Duodenal mucosa (tissue), 2 donors: ENCODE measurements at regions not wholly inside any gene's neighbourhood (a gene's known extent, or its start where the extent isn't known, plus 50 kb on each side); places are given as distances from the start of the nearest gene placed in this dataset.
A peak's percentile ranks its signal among the peaks of the same experiment; 100 is the strongest.
"Not testable (repeated sequence)": the region's sequence is repeated elsewhere in the genome, so short reads cannot be mapped to it uniquely, and the experiment has no call there.

Experiments
- H3K27ac ChIP-seq: one replicate; pipeline ENCODE4 v1.7.0; 2013; ENCODE audit warnings: low read depth, low read length
- H3K27me3 ChIP-seq, 2 donors: one replicate each; pipeline ENCODE4 v1.7.0; 2013; ENCODE audit warnings: low read length in 2 of 2, control low read depth in 1 of 2; ENCODE audit not compliant: insufficient read depth in 2 of 2, control insufficient read depth in 1 of 2
- H3K36me3 ChIP-seq, 2 donors: one replicate each; pipeline ENCODE4 v1.7.0; 2013; ENCODE audit warnings: low read length in 2 of 2, control low read depth in 1 of 2; ENCODE audit not compliant: insufficient read depth in 2 of 2, control insufficient read depth in 1 of 2
- H3K4me1 ChIP-seq, 2 donors: one replicate each; pipeline ENCODE4 v1.7.0; 2013; ENCODE audit warnings: low read length in 2 of 2, control low read depth in 1 of 2; ENCODE audit not compliant: insufficient read depth in 2 of 2, control insufficient read depth in 1 of 2
- H3K4me3 ChIP-seq, 2 donors: one replicate each; pipeline ENCODE4 v1.7.0; 2013; ENCODE audit warnings: low read length in 2 of 2, low read depth in 1 of 2
- H3K9ac ChIP-seq, 2 donors: one replicate each; pipeline ENCODE4 v1.7.0; 2013; ENCODE audit warnings: low read length in 2 of 2, low read depth in 1 of 2
- H3K9me3 ChIP-seq, 2 donors: one replicate each; pipeline ENCODE4 v1.7.0; 2013; ENCODE audit warnings: low read length in 2 of 2, control low read depth in 1 of 2; ENCODE audit not compliant: control insufficient read depth in 1 of 2

DNA sequence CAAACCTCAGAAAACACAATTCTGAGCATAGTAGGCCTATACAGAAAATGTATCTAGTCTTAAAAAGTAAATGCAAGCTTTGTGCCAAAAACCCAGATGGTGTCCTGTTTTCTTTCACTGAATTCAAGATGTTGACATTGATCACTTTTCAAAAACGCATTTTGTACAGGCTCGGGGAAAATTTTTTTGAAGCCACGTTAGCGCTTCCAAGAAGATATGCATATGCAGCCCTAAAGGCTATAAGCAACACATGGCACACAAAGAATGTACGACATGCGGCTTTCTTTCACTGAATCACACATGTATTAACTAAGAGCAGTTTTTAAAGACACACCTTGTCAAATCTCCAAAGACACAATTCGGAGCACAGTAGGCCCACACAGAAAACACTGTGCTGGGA, 115.4 kb downstream of the MRPL57 start:
- no peaks in the 10 kb centered on the region for H3K4me1 ChIP-seq
- no peaks in the 10 kb centered on the region for H3K36me3 ChIP-seq
- no peak overlapping the region for H3K9ac ChIP-seq
- H3K9me3 ChIP-seq: no peaks in the 10 kb centered on the region
- H3K27ac ChIP-seq: no peak overlapping the region
- H3K27me3 ChIP-seq: no peaks in the 10 kb centered on the region
- H3K4me3 ChIP-seq: no peak overlapping the region

GRCh38 chr13:21296991-21297390, 120.5 kb downstream of the MRPL57 start:
- H3K9ac ChIP-seq, H3K36me3 ChIP-seq: not testable (repeated sequence)
- H3K4me3 ChIP-seq: peak overlapping the region in 1 of 2 donors; percentile 89

GRCh38 chr13:21297447-21297846, 121.0 kb downstream of the MRPL57 start:
- H3K27me3 ChIP-seq: no peaks in the 10 kb centered on the region
- peak overlapping the region in 1 of 2 donors; percentile 61 for H3K9ac ChIP-seq
- no peaks in the 10 kb centered on the region for H3K36me3 ChIP-seq
- no peak overlapping the region for H3K27ac ChIP-seq
- no peaks in the 10 kb centered on the region for H3K9me3 ChIP-seq
- peak overlapping the region; percentile 89 to 95 for H3K4me3 ChIP-seq
- H3K4me1 ChIP-seq: peaks cover 0 to 16% of the 10 kb centered on the region in 2 donors

More at GRCh38 chr13:21296991-21297390, 120.5 kb downstream of the MRPL57 start:
- not testable (repeated sequence) for H3K27ac ChIP-seq, H3K27me3 ChIP-seq, H3K9me3 ChIP-seq
- peaks cover 0 to 16% of the 10 kb centered on the region in 2 donors for H3K4me1 ChIP-seq

DNA sequence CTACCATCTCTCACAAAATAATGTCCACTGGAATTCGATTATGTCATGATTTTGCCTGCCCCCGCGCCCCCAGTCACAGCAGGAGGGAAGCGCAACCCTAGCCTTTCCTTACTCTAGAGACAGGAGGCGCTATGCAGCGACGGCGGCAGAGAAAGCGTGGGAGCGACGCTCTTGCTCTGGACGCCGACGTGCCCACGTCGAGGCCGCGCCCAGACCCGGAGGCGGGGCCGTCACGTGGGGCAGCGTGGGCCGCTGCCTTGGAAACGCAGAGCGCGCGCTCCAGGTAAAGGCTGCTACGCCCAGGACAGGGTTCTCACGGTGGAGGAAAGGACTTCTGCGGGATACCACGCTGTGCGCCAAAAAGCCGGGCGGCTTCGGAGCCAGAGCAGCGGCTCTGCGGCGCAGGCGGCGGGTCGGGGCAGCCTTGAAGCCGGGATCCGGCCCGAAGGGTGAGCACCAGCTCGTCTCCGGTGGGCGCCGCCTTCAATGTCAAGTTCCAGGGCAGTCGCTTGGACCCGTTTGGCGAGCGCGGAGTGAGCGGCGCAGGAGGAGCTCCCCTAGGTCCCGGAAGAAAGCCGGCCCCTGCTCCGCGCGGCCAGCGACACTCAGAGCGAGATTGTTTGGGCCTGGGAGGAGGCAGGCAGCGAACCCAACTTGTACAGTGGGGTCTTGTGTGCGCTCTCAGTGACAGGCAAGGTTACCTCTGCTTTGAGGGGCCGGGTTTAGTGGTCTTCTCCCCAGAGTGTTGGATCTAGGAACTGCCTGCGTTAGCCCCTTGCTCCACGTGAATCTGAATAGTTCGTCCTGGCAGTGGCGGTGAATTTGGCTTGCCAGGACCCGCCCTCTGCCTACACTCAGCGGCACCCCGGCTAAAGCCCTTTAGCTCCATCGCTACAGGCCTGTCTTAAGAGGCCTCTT, 121.7 kb downstream of the MRPL57 start:
- Histone ChIP-seq H3K36me3 (peaks cover 0 to 4% of the 10 kb centered on the region in 2 donors), H3K27me3 (no peaks in the 10 kb centered on the region), H3K4me1 (peaks cover 0 to 16% of the 10 kb centered on the region in 2 donors), H3K27ac (peak overlapping the region; percentile 41), H3K9ac (peak overlapping the region; percentile 61 to 87), H3K9me3 (no peaks in the 10 kb centered on the region), H3K4me3 (peak overlapping the region; percentile 89 to 95)

- H3K36me3 ChIP-seq: peaks cover 0 to 10% of the 10 kb centered on the region in 2 donors
- no peak overlapping the region for H3K4me3 ChIP-seq
- no peak overlapping the region for H3K27ac ChIP-seq
- peaks cover 0 to 7% of the 10 kb centered on the region in 2 donors for H3K4me1 ChIP-seq
- H3K9ac ChIP-seq: no peak overlapping the region
- no peaks in the 10 kb centered on the region for H3K9me3 ChIP-seq
- no peaks in the 10 kb centered on the region for H3K27me3 ChIP-seq
These were observed 127.8 kb downstream of the MRPL57 start for GRCh38 chr13:21304256-21304655.

GRCh38 chr13:21306300-21307073, 130.0 kb downstream of the MRPL57 start:
- H3K27ac ChIP-seq, H3K9ac ChIP-seq, H3K27me3 ChIP-seq, H3K9me3 ChIP-seq, H3K36me3 ChIP-seq, H3K4me3 ChIP-seq, H3K4me1 ChIP-seq: not testable (repeated sequence)

- H3K9me3 ChIP-seq, H3K36me3 ChIP-seq, H3K9ac ChIP-seq, H3K4me3 ChIP-seq, H3K27ac ChIP-seq, H3K4me1 ChIP-seq, H3K27me3 ChIP-seq: not testable (repeated sequence)
These were observed 130.7 kb downstream of the MRPL57 start for GRCh38 chr13:21307158-21307557.

DNA sequence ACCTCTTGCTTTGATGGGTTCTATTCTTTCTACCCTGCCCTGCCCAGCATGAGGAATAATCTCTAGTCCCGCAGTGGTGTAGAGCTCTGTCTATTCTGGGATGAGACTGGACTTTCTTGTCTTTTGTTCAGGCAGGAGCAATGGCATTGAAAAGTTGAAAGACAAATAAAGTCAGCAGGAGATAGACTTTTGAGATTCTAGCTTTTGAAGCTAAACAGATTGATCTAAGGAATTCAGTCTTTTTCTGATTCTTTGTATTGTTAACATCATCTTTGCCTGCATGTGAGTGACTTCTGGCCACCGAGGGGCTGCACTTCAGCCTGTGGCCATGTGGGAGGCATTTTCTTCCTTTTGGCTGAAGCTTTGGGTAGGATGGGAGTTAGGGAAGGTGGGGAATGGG, 132.4 kb downstream of the MRPL57 start:
- no peaks in the 10 kb centered on the region for H3K27me3 ChIP-seq
- no peak overlapping the region for H3K9ac ChIP-seq
- H3K4me1 ChIP-seq: no peaks in the 10 kb centered on the region
- H3K27ac ChIP-seq: no peak overlapping the region
- no peaks in the 10 kb centered on the region for H3K9me3 ChIP-seq
- H3K36me3 ChIP-seq: peaks cover 0 to 7% of the 10 kb centered on the region in 2 donors
- no peak overlapping the region for H3K4me3 ChIP-seq

DNA sequence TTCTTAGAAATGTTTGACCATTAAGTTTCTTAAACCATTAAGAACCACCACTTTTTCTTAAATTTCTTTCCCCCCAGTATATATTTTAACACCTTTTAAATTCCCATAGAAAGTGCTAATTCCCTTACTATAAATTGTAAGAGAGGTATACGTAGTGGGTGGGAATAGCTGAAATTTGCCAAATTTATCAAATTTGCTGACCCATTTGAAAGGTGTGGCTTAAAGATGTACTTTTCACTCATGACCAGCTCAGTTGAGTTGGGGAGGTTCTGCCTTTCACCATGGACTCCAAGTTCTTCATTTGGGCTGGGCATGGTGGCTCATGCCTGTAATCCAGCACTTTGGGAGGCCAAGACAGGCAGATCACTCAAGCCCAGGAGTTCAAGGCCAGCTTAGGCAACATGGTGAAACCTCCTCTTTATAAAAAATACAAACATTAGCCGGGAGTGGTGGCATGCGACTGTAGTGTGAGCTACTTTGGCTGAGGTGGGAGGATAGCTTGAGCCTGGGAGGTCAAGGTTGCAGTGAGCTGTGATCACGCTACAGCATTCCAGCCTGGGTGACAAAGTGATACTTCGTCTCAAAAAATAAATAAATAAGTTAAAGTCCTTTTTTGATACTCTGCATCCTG, 133.2 kb downstream of the MRPL57 start:
- Histone ChIP-seq H3K4me3 (no peak overlapping the region), H3K27ac (no peak overlapping the region), H3K36me3 (peaks cover 0 to 7% of the 10 kb centered on the region in 2 donors), H3K27me3 (no peaks in the 10 kb centered on the region), H3K9ac (no peak overlapping the region), H3K4me1 (no peaks in the 10 kb centered on the region), H3K9me3 (no peaks in the 10 kb centered on the region)

DNA sequence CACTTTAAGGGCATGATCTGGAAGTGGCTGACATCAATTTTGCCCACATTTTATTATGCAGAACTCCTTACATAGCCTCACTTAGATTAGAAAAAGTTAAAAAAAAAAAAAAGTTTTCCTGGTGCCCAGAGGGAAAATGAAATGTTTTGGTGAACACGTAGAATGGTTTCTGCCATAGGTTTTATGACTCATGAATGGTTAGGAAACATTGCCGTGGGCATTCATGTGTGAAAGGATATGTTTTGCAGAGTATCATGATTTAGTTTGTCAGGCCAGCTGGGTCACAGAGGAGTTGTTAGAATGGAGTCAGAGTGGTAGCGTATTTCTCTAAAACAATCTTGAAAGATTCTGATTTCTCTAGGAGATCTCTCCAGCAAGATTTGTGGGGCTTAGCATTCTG, 133.8 kb downstream of the MRPL57 start:
- H3K27ac ChIP-seq: no peak overlapping the region
- H3K9ac ChIP-seq: no peak overlapping the region
- H3K4me3 ChIP-seq: no peak overlapping the region
- peaks cover 0 to 7% of the 10 kb centered on the region in 2 donors for H3K36me3 ChIP-seq
- H3K9me3 ChIP-seq: no peaks in the 10 kb centered on the region
- H3K27me3 ChIP-seq: no peaks in the 10 kb centered on the region
- no peaks in the 10 kb centered on the region for H3K4me1 ChIP-seq
